GM10248 (cell line): ENCODE measurements at regions not wholly inside any gene's neighbourhood (a gene's known extent, or its start where the extent isn't known, plus 50 kb on each side); places are given as distances from the start of the nearest gene placed in this dataset.

ENCODE experiments used
- CTCF ChIA-PET: fragments of 300-600 bp; sonication (Branson Sonifier 250); formaldehyde crosslinking; extraction: SDS; loops from one replicate; lab custom pipeline; 2021; ENCODE audit warnings: antibody characterized with exemption; lab: Yijun Ruan, JAX
- POLR2A ChIA-PET: fragments of 350-650 bp; sonication (Branson Sonifier 250); formaldehyde crosslinking; extraction: SDS; loops from one replicate; lab custom pipeline; 2020; ENCODE audit warnings: antibody characterized with exemption; lab: Yijun Ruan, JAX
- DNase-seq: peaks from one replicate; pipeline ENCODE4 v3.0.0; 2012; ENCODE audit errors: extremely low spot score
- CTCF ChIP-seq: IDR thresholded peaks from 2 replicates; pipeline ENCODE4 v1.5.1; 2012; ENCODE audit warnings: mild to moderate bottlenecking, low read depth; ENCODE audit errors: extremely low read depth, missing control alignments, control extremely low read depth

DNA sequence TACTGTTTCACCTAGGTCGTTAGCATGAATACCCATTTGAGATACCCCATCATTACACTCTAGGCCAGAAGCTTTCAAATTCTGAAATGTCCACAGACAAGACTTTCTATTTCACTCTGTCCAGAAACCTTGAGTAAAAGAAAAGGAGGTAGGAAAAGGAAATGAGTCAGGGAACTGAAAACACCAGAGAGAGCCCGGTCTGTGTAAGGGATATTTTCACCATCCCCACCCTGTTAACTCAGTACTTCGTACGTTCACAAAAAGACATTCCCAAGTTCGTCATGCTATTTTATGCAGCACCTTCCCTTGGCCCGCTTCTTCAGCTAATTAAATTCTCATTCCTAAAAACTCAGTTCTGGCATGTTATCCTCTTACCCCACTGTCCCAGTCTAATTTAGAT is 89.4 kb upstream of the SOX2 start:
- ChIA-PET CTCF (no interaction called here), POLR2A (no interaction called here)
- TF ChIP-seq CTCF = no peak
- DNase-seq = no peak

- TF ChIP-seq CTCF = no peak
- POLR2A ChIA-PET = no interaction called here
- no peak for DNase-seq
- CTCF ChIA-PET = interaction anchor here (1.0 to 1.6 kb wide), 3 partner anchors 11 to 31 kb away, joined by 3 to 4 read pairs (median 3); no protein-coding TSS in a partner anchor
Measured at GRCh38 chr3:181619897-181620296, 91.8 kb upstream of the SOX2 start.

GRCh38 chr3:181618260-181618659 is 93.5 kb upstream of the SOX2 start:
- DNase-seq = no peak
- CTCF ChIA-PET = interaction anchor here (1.6 kb wide), 1 partner anchor 10 kb away, joined by 5 read pairs; no protein-coding TSS in a partner anchor

DNA sequence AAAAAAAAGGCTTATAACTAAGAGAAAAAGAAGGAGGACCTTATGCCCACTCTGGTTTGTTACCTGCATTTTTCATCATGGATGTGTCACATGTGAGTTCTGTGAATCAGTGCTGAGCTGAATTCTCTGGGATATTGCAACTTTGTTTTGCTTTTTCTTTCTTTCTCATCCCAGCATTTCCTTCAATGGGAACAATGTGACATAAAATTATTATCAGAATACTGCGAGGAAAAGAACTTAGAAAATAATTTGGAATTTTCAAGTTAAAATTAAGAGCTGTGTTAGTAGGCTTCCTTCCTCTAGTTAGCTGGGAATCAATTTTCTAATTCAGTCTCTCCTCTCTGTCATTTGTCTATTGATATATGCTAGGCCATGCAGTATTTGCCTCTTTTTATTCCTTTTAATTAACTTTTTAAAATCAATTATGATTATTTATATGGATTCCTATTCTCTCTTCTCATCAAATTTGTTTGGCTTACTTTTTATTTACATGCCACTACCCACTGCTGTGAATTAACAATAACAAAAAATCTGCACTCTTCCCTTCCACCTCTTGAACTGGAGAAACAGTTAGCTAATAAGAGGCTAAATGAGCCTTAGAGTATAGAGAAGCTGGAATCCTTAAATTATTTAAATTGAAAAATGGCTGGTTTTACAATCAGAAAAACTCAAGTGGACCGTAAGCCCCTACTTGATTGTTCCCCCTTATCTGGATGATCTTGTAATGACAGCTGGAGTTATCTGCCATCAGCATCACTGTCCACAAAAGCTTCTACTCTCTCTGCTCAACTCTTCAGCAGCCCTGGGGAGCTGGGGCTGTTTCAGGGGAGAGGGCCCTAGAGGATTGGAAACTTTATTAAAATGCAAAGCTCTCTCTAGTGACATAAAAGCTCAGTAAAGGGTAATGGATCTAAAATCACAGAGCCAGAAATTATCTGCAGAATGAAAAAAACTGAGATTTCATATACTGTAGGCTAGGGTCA is 95.3 kb upstream of the SOX2 start:
- ChIA-PET CTCF (no interaction called here), POLR2A (no interaction called here)
- no peak for DNase-seq
- TF ChIP-seq CTCF = no peak

More at GRCh38 chr3:181618260-181618659, 93.5 kb upstream of the SOX2 start:
- POLR2A ChIA-PET = no interaction called here
- TF ChIP-seq CTCF = no peak

GRCh38 chr3:181615666-181616065 is 96.1 kb upstream of the SOX2 start:
- DNase-seq = no peak
- ChIA-PET CTCF (no interaction called here), POLR2A (no interaction called here)
- no peak for TF ChIP-seq CTCF

GRCh38 chr3:181614878-181615277 is 96.8 kb upstream of the SOX2 start:
- no peak for DNase-seq
- POLR2A ChIA-PET = no interaction called here
- no peak for TF ChIP-seq CTCF
- CTCF ChIA-PET = interaction anchor here (0.9 kb wide), 1 partner anchor 42 kb away, joined by 3 read pairs; no protein-coding TSS in a partner anchor
